Stimulated activated CD8-positive, alpha-beta memory T cell treated with anti-CD3 and anti-CD28 coated beads, Interleukin-4, amount 100 ng/mL, for 48 hours (primary cell): ENCODE measurements at regions not wholly inside any gene's neighbourhood (a gene's known extent, or its start where the extent isn't known, plus 50 kb on each side); places are given as distances from the start of the nearest gene placed in this dataset.

Experiments
- DNase-seq: peaks from one replicate; pipeline ENCODE4 v3.0.0-alpha.2; 2020

GRCh38 chr4:123856689-123857545 lies 460.3 kb downstream of the SPRY1 start:
- DNase-seq, result no peak

DNA sequence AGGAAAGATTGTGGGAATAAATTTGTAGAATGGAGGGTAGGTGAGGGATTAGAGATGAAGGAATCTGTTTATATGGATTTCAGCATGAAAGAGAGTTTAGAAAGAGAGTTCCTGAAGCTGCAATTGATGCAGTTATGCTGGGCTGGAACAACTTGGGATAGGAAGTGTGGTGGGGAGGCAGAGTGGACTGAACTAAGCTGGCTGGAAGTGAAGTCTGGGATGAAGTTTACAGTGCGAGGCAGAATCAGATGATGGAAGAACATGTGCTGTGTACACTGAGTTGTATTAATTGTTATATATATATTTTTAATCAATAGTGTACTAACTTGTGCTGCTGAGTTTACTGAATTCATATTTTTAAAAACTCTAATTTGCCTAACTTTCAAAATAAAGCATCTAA lies 461.9 kb downstream of the SPRY1 start:
- DNase-seq, result no peak

DNA sequence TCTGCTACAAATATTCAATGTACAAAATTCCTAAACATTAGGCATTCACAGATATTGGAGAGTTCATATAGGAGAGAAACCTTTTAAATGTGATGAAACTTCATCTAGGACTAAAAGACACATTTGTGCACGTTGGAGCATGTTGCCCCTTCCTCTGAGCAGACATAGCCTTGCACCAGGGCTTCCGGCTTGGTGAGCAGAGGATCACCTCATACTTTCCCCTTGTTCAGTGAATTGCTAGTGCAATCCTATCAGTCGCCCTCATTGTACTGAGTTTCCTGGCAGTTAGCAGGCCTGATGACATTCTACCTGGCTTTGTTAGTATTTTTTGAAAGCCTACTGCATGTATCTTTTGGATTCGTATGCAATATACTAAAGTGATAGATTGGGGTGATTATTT lies 466.2 kb downstream of the SPRY1 start:
- DNase-seq, result no peak

DNA sequence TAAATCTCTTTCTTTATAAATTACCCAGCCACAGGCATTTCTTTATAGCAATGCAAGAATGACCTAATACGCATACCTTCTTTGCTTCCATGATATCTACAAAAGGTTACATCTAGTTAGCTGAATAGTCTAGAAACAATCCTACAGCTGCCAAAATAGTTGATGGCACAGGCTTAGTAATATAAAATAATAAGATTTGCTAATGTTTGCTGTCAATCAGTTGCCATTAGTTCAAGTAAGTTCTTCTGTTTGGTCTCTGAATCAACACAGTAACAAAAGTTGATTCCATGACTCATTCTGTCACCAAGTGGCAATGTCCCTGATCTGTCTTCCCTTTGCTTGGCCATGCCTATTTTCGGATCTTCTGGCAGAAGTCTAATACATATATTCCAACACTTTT lies 470.2 kb downstream of the SPRY1 start:
- DNase-seq, result no peak

- no peak for DNase-seq
These were observed 471.5 kb downstream of the SPRY1 start for GRCh38 chr4:123867910-123868587.

DNA sequence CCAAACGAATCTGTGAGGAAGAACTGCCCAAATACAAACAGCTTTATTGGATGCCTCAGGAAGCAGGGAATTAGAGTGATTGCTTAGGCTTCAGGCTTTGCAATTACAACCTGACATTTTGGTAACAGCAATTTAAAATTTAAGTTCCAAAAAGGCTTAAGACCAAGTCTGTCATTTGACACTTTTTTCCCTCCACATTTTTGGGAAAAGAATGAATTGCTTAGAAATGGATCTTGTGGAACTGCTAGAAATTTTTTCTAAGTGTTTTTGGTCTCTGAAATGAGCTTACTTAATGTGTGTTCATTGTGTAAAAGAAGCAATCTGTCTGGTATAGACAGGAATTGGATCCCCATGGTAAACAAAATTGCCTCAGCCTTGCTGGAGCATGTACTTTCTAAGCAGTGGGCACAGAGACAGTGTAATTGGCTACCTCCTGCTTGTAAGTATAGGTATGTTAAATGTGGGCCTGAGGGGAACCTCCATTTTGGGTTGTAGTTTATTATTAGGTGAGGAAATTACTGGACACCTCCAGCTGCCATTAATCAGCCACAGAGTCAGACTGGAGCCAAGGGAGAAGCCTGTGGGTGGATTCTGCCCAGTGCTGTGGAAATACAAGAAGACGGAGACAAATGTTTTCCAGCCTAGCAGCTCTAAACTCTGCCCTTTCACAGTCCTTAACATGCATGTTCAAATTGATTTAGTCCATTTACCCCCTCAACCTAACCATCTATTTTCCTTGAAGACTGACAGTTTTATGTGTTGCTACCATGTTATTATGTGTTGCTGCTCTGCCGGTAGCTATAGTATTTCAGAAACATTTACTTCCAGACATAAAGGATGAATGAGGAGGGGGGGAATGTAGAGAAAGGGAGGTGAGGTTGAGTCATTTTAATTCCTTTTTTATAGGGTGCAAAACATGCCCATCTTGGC lies 473.0 kb downstream of the SPRY1 start:
- DNase-seq, result no peak

DNA sequence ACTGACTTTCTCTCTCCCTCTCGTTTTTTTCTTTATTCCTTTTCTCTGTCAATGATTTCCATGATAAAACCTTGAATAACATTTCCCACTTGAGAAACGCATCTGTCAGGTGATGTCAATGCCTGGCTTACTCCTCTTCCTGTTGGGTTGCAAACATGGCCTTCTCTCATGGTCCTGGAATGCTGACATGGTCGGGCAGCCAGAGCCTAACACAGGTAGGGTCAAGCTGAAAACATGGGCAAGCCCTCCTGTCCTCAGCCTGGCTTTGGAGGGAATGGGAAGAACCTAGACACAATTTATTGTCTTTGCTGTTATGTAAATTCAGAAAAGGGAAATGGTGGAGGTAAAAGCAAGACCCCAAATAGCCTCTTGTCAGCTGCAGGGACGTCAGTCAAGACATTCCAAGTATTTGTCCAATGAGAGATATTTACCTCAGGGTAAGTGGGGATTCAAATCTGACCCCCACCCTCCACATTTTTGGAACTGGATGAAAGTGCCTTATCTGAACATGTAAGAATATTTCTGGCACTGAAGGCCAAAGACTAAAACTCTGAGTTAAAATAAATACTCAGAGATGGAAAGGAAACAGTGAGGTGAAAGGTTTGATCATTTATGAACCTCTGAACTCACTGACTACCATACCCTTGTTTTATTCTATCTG lies 473.8 kb downstream of the SPRY1 start:
- DNase-seq, result no peak

GRCh38 chr4:123871341-123871740 lies 474.7 kb downstream of the SPRY1 start:
- no peak for DNase-seq

GRCh38 chr4:123874063-123874462 lies 477.5 kb downstream of the SPRY1 start:
- no peak for DNase-seq

GRCh38 chr4:123876143-123876542 lies 479.5 kb downstream of the SPRY1 start:
- DNase-seq, result no peak

- DNase-seq, result no peak
These were observed 480.1 kb downstream of the SPRY1 start for GRCh38 chr4:123876671-123877101.

DNA sequence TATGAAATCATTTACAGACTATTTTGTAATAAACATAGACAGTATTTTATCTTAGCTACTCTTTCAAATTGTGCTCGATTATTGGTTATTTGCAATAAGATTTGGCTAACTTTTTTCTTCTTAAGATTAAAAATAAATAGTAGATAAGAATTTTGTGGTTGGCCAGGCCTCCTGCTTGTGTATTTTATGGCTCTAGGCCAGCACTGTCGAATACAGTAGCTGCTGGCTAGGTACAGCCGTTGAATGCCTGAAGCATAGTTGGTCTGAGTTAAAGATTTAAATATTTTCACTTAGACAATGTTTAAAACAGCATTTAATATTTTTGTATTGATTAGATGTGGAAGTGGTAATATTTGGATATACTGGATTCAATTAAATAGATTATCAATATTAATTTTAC lies 481.0 kb downstream of the SPRY1 start:
- DNase-seq, result no peak

DNA sequence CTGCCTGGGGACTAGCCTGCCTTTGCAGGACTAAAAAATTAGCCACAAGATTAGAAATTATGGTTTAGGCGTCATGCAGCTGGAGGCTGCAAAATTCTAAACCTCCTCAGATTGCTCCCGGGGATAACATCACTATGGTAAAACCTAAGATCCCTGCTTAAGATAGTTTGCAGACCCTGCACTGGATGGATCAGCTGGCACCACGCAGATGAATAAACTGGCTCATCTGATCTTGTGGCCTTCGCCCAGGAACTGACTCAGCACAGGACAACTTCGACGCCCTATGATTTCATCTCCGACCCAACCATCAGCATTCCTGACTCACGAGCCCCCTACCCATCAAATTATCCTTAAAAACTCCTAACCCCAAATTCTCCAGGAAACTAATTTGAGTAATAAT lies 482.4 kb downstream of the SPRY1 start:
- DNase-seq, result no peak

DNA sequence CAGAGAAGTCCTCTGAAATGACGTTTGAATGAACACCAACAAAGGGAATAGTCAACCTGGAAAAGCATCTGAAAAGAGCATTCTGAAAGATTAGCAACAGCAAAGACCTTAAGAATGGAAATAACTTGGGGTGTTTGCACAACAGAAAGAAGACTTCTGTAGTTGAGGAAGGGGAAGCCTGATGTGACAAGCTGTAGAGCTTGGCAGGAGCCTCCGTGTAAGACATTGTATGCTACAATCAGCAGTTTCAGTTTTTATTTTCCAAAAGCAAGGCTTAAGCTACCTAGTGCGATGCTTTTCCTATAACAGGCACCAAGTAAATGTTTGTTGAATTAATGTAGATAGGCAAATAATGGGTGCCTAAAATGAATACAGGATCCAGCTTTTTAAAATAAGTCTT lies 484.0 kb downstream of the SPRY1 start:
- no peak for DNase-seq

GRCh38 chr4:123884922-123885321 lies 488.3 kb downstream of the SPRY1 start:
- DNase-seq, result no peak

DNA sequence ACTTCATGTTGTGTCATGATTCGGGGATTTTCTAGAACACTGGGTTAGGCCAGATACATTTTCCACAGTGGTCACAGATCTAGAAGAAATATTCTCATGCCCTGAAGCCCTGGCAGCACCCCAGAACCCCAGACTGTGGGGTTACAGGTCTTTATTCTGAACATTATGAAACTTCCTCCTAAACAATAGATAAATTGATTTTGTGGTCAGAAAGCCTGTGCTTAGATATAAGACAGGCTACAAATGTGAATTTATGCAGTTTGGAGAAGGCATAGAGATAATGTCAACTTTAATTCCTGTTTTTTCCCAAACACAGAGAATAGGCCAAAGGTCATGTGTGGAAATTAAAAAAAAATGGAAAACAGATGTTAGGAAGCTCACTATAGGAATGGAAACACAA lies 492.9 kb downstream of the SPRY1 start:
- no peak for DNase-seq

DNA sequence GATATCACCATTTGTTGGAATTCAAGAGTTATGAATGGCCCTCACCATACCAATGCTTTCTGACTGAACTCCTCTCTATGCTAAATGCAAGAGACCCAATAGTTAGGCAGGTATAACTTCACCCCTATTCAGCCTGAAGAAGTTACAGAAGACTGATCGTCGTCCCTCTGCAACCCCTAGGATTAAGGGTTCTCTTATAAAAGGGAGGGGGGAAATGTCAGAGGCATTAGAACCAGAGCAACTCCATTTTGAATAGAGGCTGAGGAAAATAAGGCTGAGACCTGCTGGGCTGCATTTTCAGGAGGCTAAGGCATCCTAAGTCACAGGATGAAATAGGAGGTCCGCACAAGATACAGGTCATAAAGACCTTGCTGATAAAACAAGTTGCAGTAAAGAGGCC lies 494.3 kb downstream of the SPRY1 start:
- no peak for DNase-seq

DNA sequence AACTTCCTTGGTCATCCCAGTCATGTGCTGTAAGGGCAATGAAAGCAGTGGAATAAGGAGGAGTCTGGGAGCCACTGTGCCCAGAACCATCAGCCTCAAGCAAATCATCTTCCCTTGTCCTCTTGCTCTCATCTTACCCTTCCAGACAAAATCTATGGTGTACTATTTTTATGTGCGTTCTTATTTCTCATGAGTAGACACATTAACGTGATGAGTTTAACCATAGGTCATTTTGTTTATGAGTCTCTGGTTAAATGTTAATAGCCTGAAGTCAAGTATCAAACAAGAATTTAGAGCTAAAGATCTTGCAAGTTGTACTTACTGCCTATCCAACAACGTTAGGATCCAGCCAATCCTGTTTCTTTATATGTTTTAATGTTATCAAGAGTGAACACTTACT lies 495.3 kb downstream of the SPRY1 start:
- no peak for DNase-seq

DNA sequence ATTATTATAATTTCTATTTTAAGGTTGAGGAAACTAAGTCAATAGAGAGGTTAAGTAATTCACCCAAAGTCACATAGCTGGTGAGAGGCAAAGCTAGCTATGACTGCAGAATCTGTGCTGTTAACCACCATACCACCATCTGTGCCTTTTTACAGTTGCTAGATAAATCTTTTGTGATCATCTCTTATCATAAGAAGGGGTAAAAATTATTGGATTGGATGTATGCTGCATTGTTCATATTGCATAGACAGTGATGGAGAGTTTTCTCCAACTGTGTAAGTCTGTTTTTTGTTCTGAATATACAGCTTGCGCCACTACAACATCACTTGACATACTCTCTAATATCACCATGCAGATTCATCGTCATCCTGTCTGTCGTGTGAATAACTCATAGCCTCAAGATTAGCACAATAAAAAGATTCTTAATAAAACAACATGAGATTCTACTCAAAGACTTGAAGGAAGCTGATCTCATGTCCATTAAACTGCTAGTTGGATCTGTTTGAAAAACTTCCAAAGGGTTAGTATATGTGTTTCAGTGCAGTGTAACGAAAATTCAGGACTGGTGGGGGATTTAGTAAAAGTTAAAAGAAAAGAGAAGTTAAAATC lies 495.9 kb downstream of the SPRY1 start:
- DNase-seq, result no peak

- no peak for DNase-seq
These were observed 496.7 kb downstream of the SPRY1 start for GRCh38 chr4:123893011-123893981.

DNA sequence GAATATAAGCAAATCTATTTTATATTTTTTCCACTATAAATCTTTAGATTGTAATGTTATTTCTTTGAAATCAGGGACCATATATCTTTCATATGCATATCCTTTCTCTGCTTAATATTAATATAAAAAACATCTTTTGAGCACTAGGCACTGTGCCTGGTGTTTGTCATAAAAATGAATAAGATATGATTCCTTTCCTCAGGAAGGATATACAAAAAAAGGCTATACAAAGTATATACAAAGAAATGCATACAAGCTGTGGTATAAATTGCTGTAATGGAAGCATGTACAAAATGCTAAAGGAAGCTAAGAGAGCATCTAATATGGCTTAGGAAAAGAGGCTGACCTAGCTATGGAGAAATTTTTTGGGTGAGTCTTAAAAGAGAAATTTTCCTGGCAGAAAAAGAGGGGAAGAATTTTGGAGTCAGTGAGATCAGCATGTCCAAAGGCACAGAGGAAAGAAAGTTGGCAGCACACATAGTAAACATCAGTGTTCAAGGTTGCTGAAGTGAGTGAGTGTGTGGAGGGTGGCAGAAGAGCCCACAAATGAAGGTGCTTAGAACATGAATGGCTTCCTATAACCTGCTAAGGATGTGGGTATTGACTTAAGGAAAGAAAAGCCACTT lies 500.0 kb downstream of the SPRY1 start:
- DNase-seq, result no peak
